B cell (primary cell): ENCODE measurements at regions not wholly inside any gene's neighbourhood (a gene's known extent, or its start where the extent isn't known, plus 50 kb on each side); places are given as distances from the start of the nearest gene placed in this dataset.

Experiments
- ATAC-seq: fragments of 200-7000 bp; cut with Tn5 transposase; one replicate; pipeline ENCODE4 v1.10.0; 2021; ENCODE audit warnings: low read depth, mild to moderate bottlenecking, moderate number of reproducible peaks, moderate library complexity
- CTCF ChIA-PET: fragments of 350-600 bp; sonication (Branson Sonifier 250); formaldehyde crosslinking; loops from one replicate; lab custom pipeline; 2021; ENCODE audit warnings: antibody characterized with exemption, inconsistent platforms; lab: Charles Lee
- POLR2A ChIA-PET: fragments of 350-600 bp; sonication (Branson Sonifier 250); formaldehyde crosslinking; loops from one replicate; lab custom pipeline; 2021; ENCODE audit warnings: antibody characterized with exemption; lab: Charles Lee
- DNase-seq: peaks from one replicate; pipeline ENCODE4 v3.0.0; 2013
- H2AFZ ChIP-seq: 2 replicates; pipeline ENCODE4 v1.6.1; 2012; ENCODE audit warnings: mild to moderate bottlenecking, low read depth, low read length; ENCODE audit not compliant: insufficient read depth, poor library complexity, severe bottlenecking
- H3K27ac ChIP-seq, 2 donors: 1 replicate in 1 of 2; 2 replicates in 1 of 2; pipeline ENCODE4 v1.5.1; 2012 to 2013; ENCODE audit warnings: low read length in 2 of 2, mild to moderate bottlenecking in 2 of 2, moderate library complexity in 1 of 2
- H3K27me3 ChIP-seq, 4 experiments: fragments of 200-600 bp in 1 of 4; sonication (generic) in 1 of 4; replicated peaks in 1 of 4; 1 replicate in 2 of 4; 2 replicates in 2 of 4; pipeline versions ENCODE4 v1.6.1 to v1.7.0; 2013 to 2016; ENCODE audit warnings: low read length in 3 of 4, mild to moderate bottlenecking in 2 of 4, mixed read lengths in 1 of 4, moderate library complexity in 1 of 4; ENCODE audit not compliant: insufficient read depth in 4 of 4, control insufficient read depth in 3 of 4; ENCODE audit errors: control extremely low read depth in 1 of 4
- H3K36me3 ChIP-seq, 2 experiments: replicated peaks in 1 of 2; 1 replicate in 1 of 2; 2 replicates in 1 of 2; pipeline versions ENCODE4 v1.6.1 to v1.7.1; 2013; ENCODE audit warnings: low read length in 1 of 2; ENCODE audit not compliant: insufficient read depth in 2 of 2, control insufficient read depth in 1 of 2; ENCODE audit errors: control extremely low read depth in 1 of 2, extremely low read depth in 1 of 2
- H3K4me1 ChIP-seq, 2 donors: fragments of 200-600 bp in 1 of 2; sonication (generic) in 1 of 2; 1 replicate in 1 of 2; 2 replicates in 1 of 2; pipeline versions ENCODE4 v1.5.1 to v1.6.1; 2013 to 2017; ENCODE audit warnings: low read length in 2 of 2; ENCODE audit not compliant: control insufficient read depth in 2 of 2, insufficient read depth in 2 of 2
- H3K4me2 ChIP-seq: replicated peaks from 2 replicates; pipeline ENCODE3; 2012; ENCODE audit warnings: mild to moderate bottlenecking, low read depth, low read length; ENCODE audit not compliant: poor library complexity, severe bottlenecking
- H3K4me3 ChIP-seq, 5 experiments: fragments of 200-600 bp in 1 of 5; sonication (generic) in 1 of 5; 1 replicate in 3 of 5; 2 replicates in 2 of 5; pipeline versions ENCODE4 v1.5.1 to v1.7.0; 2011 to 2016; ENCODE audit warnings: low read length in 4 of 5, mild to moderate bottlenecking in 4 of 5, low read depth in 2 of 5, control low read depth in 1 of 5, moderate library complexity in 1 of 5; ENCODE audit not compliant: insufficient read depth in 1 of 5; ENCODE audit errors: control extremely low read depth in 1 of 5, extremely low read depth in 1 of 5
- H3K79me2 ChIP-seq: fragments of 200-600 bp; sonication (generic); one replicate; pipeline ENCODE4 v1.6.0; 2016; ENCODE audit warnings: low read length; ENCODE audit not compliant: control insufficient read depth, insufficient read depth
- H3K9ac ChIP-seq: fragments of 200-600 bp; sonication (generic); 2 replicates; pipeline ENCODE4 v1.6.1; 2017; ENCODE audit warnings: mild to moderate bottlenecking, low read length, moderate library complexity
- H3K9me3 ChIP-seq, 3 donors: one replicate each; pipeline versions ENCODE4 v1.6.1 to v1.7.1; 2013; ENCODE audit warnings: low read length in 2 of 3; ENCODE audit not compliant: control insufficient read depth in 2 of 3, insufficient read depth in 1 of 3; ENCODE audit errors: control extremely low read depth in 1 of 3
- H4K20me1 ChIP-seq: 2 replicates; pipeline ENCODE4 v1.6.0; 2012; ENCODE audit warnings: mild to moderate bottlenecking, low read length; ENCODE audit not compliant: insufficient read depth, control insufficient read depth, poor library complexity, severe bottlenecking
- H3K27ac Mint-ChIP-seq: one replicate; pipeline ENCODE4 v1.8.0; 2021; ENCODE audit warnings: mixed read lengths
- H3K27me3 Mint-ChIP-seq: one replicate; pipeline ENCODE4 v1.8.0; 2021; ENCODE audit warnings: mixed read lengths
- H3K4me1 Mint-ChIP-seq: one replicate; pipeline ENCODE4 v1.8.0; 2021; ENCODE audit warnings: mixed read lengths
- H3K4me3 Mint-ChIP-seq: one replicate; pipeline ENCODE4 v1.8.0; 2021; ENCODE audit warnings: mixed read lengths
- H3K9me3 Mint-ChIP-seq: one replicate; pipeline ENCODE4 v1.8.0; 2022; ENCODE audit warnings: mixed read lengths; ENCODE audit not compliant: insufficient read depth
- EZH2 ChIP-seq: IDR thresholded peaks from 2 replicates; pipeline ENCODE4 v1.6.1; 2012; ENCODE audit warnings: borderline replicate concordance, low read depth, mild to moderate bottlenecking, moderate library complexity, low read length; ENCODE audit not compliant: insufficient read depth, poor library complexity, severe bottlenecking
- WGBS: methylation state at CpG from one replicate; pipeline ENCODE4 v1.1.5; 2013; ENCODE audit warnings: missing lambda C conversion rate; ENCODE audit not compliant: insufficient coverage; 5-methylcytosine and 5-hydroxymethylcytosine counted together
- intact Hi-C: fragments of 100-400 bp; cut with micrococcal nuclease; formaldehyde crosslinking; loops from one replicate; pipeline ENCODE4 v1.10.0; 2022
- TF ChIP-seq, protein P1 (sequence below): fragments of 200-600 bp; IDR thresholded peaks from one replicate; pipeline ENCODE4 v1.8.0; 2022; ENCODE audit warnings: antibody characterized with exemption, mild to moderate bottlenecking

- no peaks in the 10 kb centered on the region for H3K79me2 ChIP-seq
- no peak overlapping the region for H2AFZ ChIP-seq
- ChIA-PET CTCF (no interaction called here), POLR2A (no interaction called here)
- no peaks in the 10 kb centered on the region for H3K4me1 ChIP-seq
- Mint-ChIP-seq H3K4me3 (no peak overlapping the region), H3K27ac (no peak overlapping the region), H3K9me3 (peaks cover 1% of the 10 kb centered on the region), H3K4me1 (no peaks in the 10 kb centered on the region), H3K27me3 (peaks cover 29% of the 10 kb centered on the region)
- DNase-seq (no peak), ATAC-seq (no peak)
- no peaks in the 10 kb centered on the region for H3K36me3 ChIP-seq
- no peak overlapping the region for H3K9ac ChIP-seq
- peaks cover 0 to 4% (median 1%) of the 10 kb centered on the region in 3 donors for H3K9me3 ChIP-seq
- peaks cover 0 to 2% (median 0%) of the 10 kb centered on the region in 4 experiments for H3K27me3 ChIP-seq
- H3K4me2 ChIP-seq = no peak overlapping the region
- H3K27ac ChIP-seq = no peak overlapping the region
- intact Hi-C loops = no loop called here
- TF ChIP-seq, protein P1, sequence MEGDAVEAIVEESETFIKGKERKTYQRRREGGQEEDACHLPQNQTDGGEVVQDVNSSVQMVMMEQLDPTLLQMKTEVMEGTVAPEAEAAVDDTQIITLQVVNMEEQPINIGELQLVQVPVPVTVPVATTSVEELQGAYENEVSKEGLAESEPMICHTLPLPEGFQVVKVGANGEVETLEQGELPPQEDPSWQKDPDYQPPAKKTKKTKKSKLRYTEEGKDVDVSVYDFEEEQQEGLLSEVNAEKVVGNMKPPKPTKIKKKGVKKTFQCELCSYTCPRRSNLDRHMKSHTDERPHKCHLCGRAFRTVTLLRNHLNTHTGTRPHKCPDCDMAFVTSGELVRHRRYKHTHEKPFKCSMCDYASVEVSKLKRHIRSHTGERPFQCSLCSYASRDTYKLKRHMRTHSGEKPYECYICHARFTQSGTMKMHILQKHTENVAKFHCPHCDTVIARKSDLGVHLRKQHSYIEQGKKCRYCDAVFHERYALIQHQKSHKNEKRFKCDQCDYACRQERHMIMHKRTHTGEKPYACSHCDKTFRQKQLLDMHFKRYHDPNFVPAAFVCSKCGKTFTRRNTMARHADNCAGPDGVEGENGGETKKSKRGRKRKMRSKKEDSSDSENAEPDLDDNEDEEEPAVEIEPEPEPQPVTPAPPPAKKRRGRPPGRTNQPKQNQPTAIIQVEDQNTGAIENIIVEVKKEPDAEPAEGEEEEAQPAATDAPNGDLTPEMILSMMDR = no peak
- no peak for TF ChIP-seq EZH2
- no peaks in the 10 kb centered on the region for H4K20me1 ChIP-seq
- H3K4me3 ChIP-seq = no peak overlapping the region
- WGBS = 14% methylated on average over 19 of the region's 19 CpGs
Observed at GRCh38 chr11:70671083-70671482, 272.8 kb downstream of the CTTN start.

DNA sequence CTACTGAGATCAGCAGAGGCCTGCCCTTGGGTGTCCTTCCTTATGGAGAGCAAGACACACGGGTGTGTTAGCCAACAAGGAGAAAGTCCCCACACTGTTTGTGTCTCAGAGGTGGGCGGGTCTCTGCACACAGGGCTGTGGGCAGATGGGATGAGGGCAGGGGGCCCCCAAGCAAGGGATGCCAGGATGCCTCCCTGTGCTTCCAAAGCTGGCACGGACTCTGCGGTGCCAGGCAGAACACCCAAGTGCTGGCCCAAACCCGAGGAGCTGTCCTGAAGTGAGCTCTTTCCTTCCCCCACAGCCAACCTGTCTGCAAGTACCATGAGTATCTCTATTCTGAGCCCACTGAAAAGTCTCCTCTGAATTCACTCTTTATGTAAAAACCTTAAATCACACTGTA lies 273.3 kb downstream of the CTTN start:
- TF ChIP-seq, protein P1 = no peak
- no peak for TF ChIP-seq EZH2
- peaks cover 0 to 2% (median 0%) of the 10 kb centered on the region in 4 experiments for H3K27me3 ChIP-seq
- intact Hi-C loops = no loop called here
- peaks cover 1% of the 10 kb centered on the region for H3K9me3 Mint-ChIP-seq
- ChIA-PET POLR2A (no interaction called here), CTCF (no interaction called here)
- no peak overlapping the region for H3K27ac Mint-ChIP-seq
- no peaks in the 10 kb centered on the region for H3K4me1 Mint-ChIP-seq
- no peak overlapping the region for H3K9ac ChIP-seq
- H2AFZ ChIP-seq = no peak overlapping the region
- H3K9me3 ChIP-seq = peaks cover 0 to 8% (median 1%) of the 10 kb centered on the region in 3 donors
- no peak overlapping the region for H3K27ac ChIP-seq
- H3K27me3 Mint-ChIP-seq = peaks cover 28% of the 10 kb centered on the region
- no peaks in the 10 kb centered on the region for H3K79me2 ChIP-seq
- no peaks in the 10 kb centered on the region for H3K36me3 ChIP-seq
- ATAC-seq (no peak), DNase-seq (no peak)
- no peak overlapping the region for H3K4me3 ChIP-seq
- H3K4me3 Mint-ChIP-seq = no peak overlapping the region
- H4K20me1 ChIP-seq = no peaks in the 10 kb centered on the region
- 64% methylated on average over 5 of the region's 5 CpGs for WGBS
- no peak overlapping the region for H3K4me2 ChIP-seq
- no peaks in the 10 kb centered on the region for H3K4me1 ChIP-seq
